ENCODE measurements at regions not wholly inside any gene's neighbourhood (a gene's known extent, or its start where the extent isn't known, plus 50 kb on each side); places are given as distances from the start of the nearest gene placed in this dataset.
A peak's percentile ranks its signal among the peaks of the same experiment; 100 is the strongest.

GRCh38 chr3:18559331-18559842, 134.2 kb upstream of the SATB1 start:
- H4K20me1 ChIP-seq (ENCODE audit: insufficient read depth, low read length): no peaks in the 10 kb centered on the region
- H3K36me3 ChIP-seq (ENCODE audit: insufficient read depth, low read length): no peaks in the 10 kb centered on the region
- no peaks in the 10 kb centered on the region for H3F3A ChIP-seq (ENCODE audit: insufficient read depth, low read length)
- no peaks in the 10 kb centered on the region for H3K27me3 ChIP-seq (ENCODE audit: insufficient read depth, low read length)
- no peak overlapping the region for H3K27ac ChIP-seq (ENCODE audit: low read depth, low read length, poor library complexity, severe bottlenecking)
- H3K9ac ChIP-seq (ENCODE audit: low read length): no peak overlapping the region
- no peak overlapping the region for H2AFZ ChIP-seq (ENCODE audit: low read length)
- peak; percentile 77 for TF ChIP-seq CTCF (IDR thresholded peaks at IDR 0.05; ENCODE audit: low read length)
- TF ChIP-seq EZH2 (IDR thresholded peaks at IDR 0.05; ENCODE audit: borderline replicate concordance, low read length): no peak
- H3K4me1 ChIP-seq (ENCODE audit: insufficient read depth, low read length, severe bottlenecking): peaks cover 12% of the 10 kb centered on the region
- H3K9me3 ChIP-seq (ENCODE audit: low read length): no peaks in the 10 kb centered on the region
- H3K4me3 ChIP-seq (ENCODE audit: low read depth, low read length, poor library complexity, severe bottlenecking): no peak overlapping the region
- peak overlapping the region; percentile 16; the same call in 1 of the 2 replicates for H3K4me2 ChIP-seq (ENCODE audit: low read length)
- no peaks in the 10 kb centered on the region for H3K79me2 ChIP-seq (ENCODE audit: insufficient read depth, low read length)
- H3K9me2 ChIP-seq (ENCODE audit: low read depth, low read length): no peaks in the 10 kb centered on the region

DNA sequence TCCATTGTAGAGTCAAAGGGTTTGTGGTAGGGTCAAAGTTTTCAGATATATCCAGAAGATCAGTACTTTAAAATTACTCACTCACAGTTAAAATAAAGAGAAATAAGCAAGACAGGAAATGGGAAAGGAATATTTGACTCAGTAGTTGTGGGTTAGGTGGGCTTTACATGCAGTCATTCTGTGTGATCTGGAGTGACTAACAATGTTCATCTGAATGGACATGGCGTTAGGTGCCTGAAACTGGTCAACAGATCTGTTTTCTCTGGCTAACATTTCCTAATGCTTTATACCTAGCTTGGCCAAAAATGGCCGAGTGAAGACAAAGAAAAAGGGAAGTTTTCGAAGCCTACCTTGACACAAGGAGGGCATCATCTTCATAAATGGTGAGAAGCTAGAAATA, 133.4 kb upstream of the SATB1 start:
- Histone ChIP-seq H3K27me3 (ENCODE audit: insufficient read depth, low read length) (no peaks in the 10 kb centered on the region), H3K9ac (ENCODE audit: low read length) (no peak overlapping the region), H3K36me3 (ENCODE audit: insufficient read depth, low read length) (no peaks in the 10 kb centered on the region), H3K9me2 (ENCODE audit: low read depth, low read length) (no peaks in the 10 kb centered on the region), H3K9me3 (ENCODE audit: low read length) (no peaks in the 10 kb centered on the region), H3K79me2 (ENCODE audit: insufficient read depth, low read length) (no peaks in the 10 kb centered on the region), H2AFZ (ENCODE audit: low read length) (no peak overlapping the region), H4K20me1 (ENCODE audit: insufficient read depth, low read length) (no peaks in the 10 kb centered on the region), H3F3A (ENCODE audit: insufficient read depth, low read length) (no peaks in the 10 kb centered on the region), H3K4me1 (ENCODE audit: insufficient read depth, low read length, severe bottlenecking) (peaks cover 12% of the 10 kb centered on the region), H3K4me2 (ENCODE audit: low read length) (no peak overlapping the region), H3K27ac (ENCODE audit: low read depth, low read length, poor library complexity, severe bottlenecking) (no peak overlapping the region), H3K4me3 (ENCODE audit: low read depth, low read length, poor library complexity, severe bottlenecking) (no peak overlapping the region)
- TF ChIP-seq EZH2 (IDR thresholded peaks at IDR 0.05; ENCODE audit: borderline replicate concordance, low read length): no peak
- no peak for TF ChIP-seq CTCF (IDR thresholded peaks at IDR 0.05; ENCODE audit: low read length)

- H2AFZ ChIP-seq (ENCODE audit: low read length): no peak overlapping the region
- TF ChIP-seq CTCF (IDR thresholded peaks at IDR 0.05; ENCODE audit: low read length) (no peak), EZH2 (IDR thresholded peaks at IDR 0.05; ENCODE audit: borderline replicate concordance, low read length) (no peak)
- no peaks in the 10 kb centered on the region for H3F3A ChIP-seq (ENCODE audit: insufficient read depth, low read length)
- H4K20me1 ChIP-seq (ENCODE audit: insufficient read depth, low read length): no peaks in the 10 kb centered on the region
- no peak overlapping the region for H3K4me3 ChIP-seq (ENCODE audit: low read depth, low read length, poor library complexity, severe bottlenecking)
- H3K79me2 ChIP-seq (ENCODE audit: insufficient read depth, low read length): no peaks in the 10 kb centered on the region
- peaks cover 12% of the 10 kb centered on the region for H3K4me1 ChIP-seq (ENCODE audit: insufficient read depth, low read length, severe bottlenecking)
- no peak overlapping the region for H3K4me2 ChIP-seq (ENCODE audit: low read length)
- H3K9ac ChIP-seq (ENCODE audit: low read length): no peak overlapping the region
- no peaks in the 10 kb centered on the region for H3K9me2 ChIP-seq (ENCODE audit: low read depth, low read length)
- no peaks in the 10 kb centered on the region for H3K27me3 ChIP-seq (ENCODE audit: insufficient read depth, low read length)
- H3K27ac ChIP-seq (ENCODE audit: low read depth, low read length, poor library complexity, severe bottlenecking): no peak overlapping the region
- H3K36me3 ChIP-seq (ENCODE audit: insufficient read depth, low read length): no peaks in the 10 kb centered on the region
- no peaks in the 10 kb centered on the region for H3K9me3 ChIP-seq (ENCODE audit: low read length)
Measured at GRCh38 chr3:18557216-18557615, 132.1 kb upstream of the SATB1 start.
